ENCODE measurements at regions not wholly inside any gene's neighbourhood (a gene's known extent, or its start where the extent isn't known, plus 50 kb on each side); places are given as distances from the start of the nearest gene placed in this dataset.

GRCh38 chr7:24510759-24511158 lies 62.5 kb upstream of the PALS2 start:
- no peak for TF ChIP-seq CTCF (IDR thresholded peaks at IDR 0.05; ENCODE audit: poor library complexity)
- no peak for TF ChIP-seq EZH2 (IDR thresholded peaks at IDR 0.05; ENCODE audit: borderline replicate concordance)
- TF ChIP-seq EZH2phosphoT487 (IDR thresholded peaks at IDR 0.05; ENCODE audit: low read depth, severe bottlenecking, unreplicated experiment), result no peak
- Histone ChIP-seq H3K27ac (peak overlapping the region; percentile 26), H3K4me3 (no peak overlapping the region), H3K36me3 (replicated peaks; ENCODE audit: insufficient read depth, low read depth) (no peaks in the 10 kb centered on the region), H4K20me1 (ENCODE audit: insufficient read depth, poor library complexity, severe bottlenecking) (no peaks in the 10 kb centered on the region), H3K9me3 (ENCODE audit: low read depth) (no peaks in the 10 kb centered on the region), H3K9me2 (replicated peaks; ENCODE audit: insufficient read depth) (no peaks in the 10 kb centered on the region), H3K79me2 (no peaks in the 10 kb centered on the region), H3K4me1 (ENCODE audit: insufficient read depth) (peaks cover 4% of the 10 kb centered on the region), H3K27me3 (no peaks in the 10 kb centered on the region), H3K4me2 (no peak overlapping the region), H2AFZ (no peak overlapping the region)
- WGBS (ENCODE audit: low lambda C conversion rate, missing lambda C conversion rate), result 25% methylated on average over 2 of the region's 2 CpGs
- peak; percentile 32 for DNase-seq (ENCODE audit: low spot score)

DNA sequence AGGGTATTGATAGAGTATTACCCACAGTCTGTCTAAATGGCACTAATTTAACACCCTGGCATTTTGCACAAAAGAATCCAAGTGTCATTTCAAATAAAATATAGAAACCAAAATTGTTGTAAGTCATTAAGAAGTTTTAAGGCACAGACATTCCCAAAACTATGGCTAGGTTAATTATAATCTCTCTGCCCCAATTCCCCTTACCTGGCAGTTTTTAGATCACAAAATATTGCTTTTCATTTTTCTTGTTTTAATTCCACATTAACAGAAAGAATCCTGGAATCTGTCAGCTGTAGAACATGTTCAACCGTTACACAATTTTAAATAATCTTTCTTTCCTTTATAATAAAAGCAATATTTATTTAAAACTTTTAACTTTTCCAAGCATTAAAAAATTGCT lies 56.1 kb upstream of the PALS2 start:
- H3K9me2 ChIP-seq (replicated peaks; ENCODE audit: insufficient read depth), result no peaks in the 10 kb centered on the region
- no peaks in the 10 kb centered on the region for H3K79me2 ChIP-seq
- no peak overlapping the region for H3K27ac ChIP-seq
- H2AFZ ChIP-seq, result no peak overlapping the region
- no peak for DNase-seq (ENCODE audit: low spot score)
- H4K20me1 ChIP-seq (ENCODE audit: insufficient read depth, poor library complexity, severe bottlenecking), result no peaks in the 10 kb centered on the region
- H3K4me3 ChIP-seq, result no peak overlapping the region
- H3K36me3 ChIP-seq (replicated peaks; ENCODE audit: insufficient read depth, low read depth), result no peaks in the 10 kb centered on the region
- TF ChIP-seq EZH2phosphoT487 (IDR thresholded peaks at IDR 0.05; ENCODE audit: low read depth, severe bottlenecking, unreplicated experiment) (no peak), EZH2 (IDR thresholded peaks at IDR 0.05; ENCODE audit: borderline replicate concordance) (no peak), CTCF (IDR thresholded peaks at IDR 0.05; ENCODE audit: poor library complexity) (no peak)
- H3K4me1 ChIP-seq (ENCODE audit: insufficient read depth), result no peaks in the 10 kb centered on the region
- no peaks in the 10 kb centered on the region for H3K9me3 ChIP-seq (ENCODE audit: low read depth)
- no peaks in the 10 kb centered on the region for H3K27me3 ChIP-seq
- no peak overlapping the region for H3K4me2 ChIP-seq
- 94% methylated on average over 1 of the region's 1 CpG for WGBS (ENCODE audit: low lambda C conversion rate, missing lambda C conversion rate)

- TF ChIP-seq CTCF (IDR thresholded peaks at IDR 0.05; ENCODE audit: poor library complexity), result no peak
- TF ChIP-seq EZH2phosphoT487 (IDR thresholded peaks at IDR 0.05; ENCODE audit: low read depth, severe bottlenecking, unreplicated experiment), result no peak
- no peak for TF ChIP-seq EZH2 (IDR thresholded peaks at IDR 0.05; ENCODE audit: borderline replicate concordance)
- no peaks in the 10 kb centered on the region for H3K4me1 ChIP-seq (ENCODE audit: insufficient read depth)
These were observed 51.2 kb upstream of the PALS2 start for GRCh38 chr7:24521917-24522623.

More at GRCh38 chr7:24521917-24522623, 51.2 kb upstream of the PALS2 start:
- DNase-seq (ENCODE audit: low spot score), result no peak
- no peaks in the 10 kb centered on the region for H3K27me3 ChIP-seq
- H3K9me3 ChIP-seq (ENCODE audit: low read depth), result no peaks in the 10 kb centered on the region
- H3K9me2 ChIP-seq (replicated peaks; ENCODE audit: insufficient read depth), result no peaks in the 10 kb centered on the region
- no peaks in the 10 kb centered on the region for H3K79me2 ChIP-seq
- WGBS (ENCODE audit: low lambda C conversion rate, missing lambda C conversion rate), result 36% methylated on average over 2 of the region's 2 CpGs
- H3K27ac ChIP-seq, result no peak overlapping the region
- H4K20me1 ChIP-seq (ENCODE audit: insufficient read depth, poor library complexity, severe bottlenecking), result no peaks in the 10 kb centered on the region
- no peak overlapping the region for H2AFZ ChIP-seq
- no peak overlapping the region for H3K4me3 ChIP-seq
- no peak overlapping the region for H3K4me2 ChIP-seq
- H3K36me3 ChIP-seq (replicated peaks; ENCODE audit: insufficient read depth, low read depth), result no peaks in the 10 kb centered on the region

All from hepatocyte (in vitro differentiated cells).